ENCODE measurements at regions not wholly inside any gene's neighbourhood (a gene's known extent, or its start where the extent isn't known, plus 50 kb on each side); places are given as distances from the start of the nearest gene placed in this dataset.
A peak's percentile ranks its signal among the peaks of the same experiment; 100 is the strongest.
"Not testable (repeated sequence)": the region's sequence is repeated elsewhere in the genome, so short reads cannot be mapped to it uniquely, and the experiment has no call there.

DNA sequence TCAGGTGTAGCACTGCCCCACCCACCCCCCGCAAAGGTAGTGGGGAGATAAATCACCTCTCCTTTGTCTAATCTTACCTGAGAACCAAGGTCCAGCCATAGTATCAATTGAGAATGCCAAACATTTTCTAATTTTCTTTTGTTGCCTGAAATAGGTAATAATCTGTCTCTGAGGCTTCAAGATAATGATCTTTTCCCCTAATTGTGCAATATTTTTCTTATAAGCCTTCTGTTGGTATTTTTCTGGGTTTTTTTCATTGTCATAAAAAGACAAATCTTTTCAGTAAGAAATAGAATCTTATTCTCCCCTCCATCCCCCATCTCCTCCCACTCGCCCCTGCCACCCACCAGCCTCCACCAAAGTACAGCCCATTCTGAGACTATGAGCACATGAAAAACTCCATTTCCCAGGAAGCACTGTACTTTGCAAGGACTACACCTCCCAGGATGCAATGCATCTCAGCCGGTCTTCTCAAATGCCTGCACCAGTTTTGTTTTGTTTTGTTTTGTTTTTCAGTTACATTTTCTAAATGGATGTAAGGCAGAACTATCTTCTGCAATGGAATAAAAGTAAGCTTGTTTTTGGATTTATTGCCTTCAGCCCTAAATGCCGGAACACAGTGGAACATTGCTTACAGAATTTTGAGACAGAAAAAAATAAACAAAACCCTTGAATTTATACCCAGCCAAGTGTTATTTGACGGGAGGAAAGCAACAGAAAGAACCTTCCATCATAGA, 268.0 kb downstream of the TFAP2A start:
- Histone ChIP-seq H3K27ac (peak overlapping the region in 4 of 21 experiments; percentile 14 to 54 (median 44)), H3K4me3 (peak overlapping the region in 3 of 7 experiments; percentile 6 to 15 (median 10))

DNA sequence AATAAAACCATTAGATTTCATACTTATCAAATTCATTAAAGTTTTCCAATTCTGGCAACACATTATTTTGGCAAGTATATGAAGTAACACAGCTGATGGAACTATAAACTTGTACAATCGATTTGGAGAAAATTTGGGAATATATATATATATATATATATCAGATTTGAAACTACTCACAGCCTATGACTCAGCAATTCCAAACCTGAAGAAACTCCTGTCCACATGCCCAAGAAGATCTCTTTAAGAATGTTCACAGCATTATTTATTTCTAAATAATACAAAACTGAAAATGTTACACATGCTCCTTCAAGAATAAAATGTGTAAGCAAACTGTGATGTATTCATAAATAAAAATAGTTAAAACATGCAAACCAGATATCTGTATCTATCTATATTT, 270.1 kb downstream of the TFAP2A start:
- Histone ChIP-seq H3K4me3 (no peak overlapping the region), H3K27ac (no peak overlapping the region)

DNA sequence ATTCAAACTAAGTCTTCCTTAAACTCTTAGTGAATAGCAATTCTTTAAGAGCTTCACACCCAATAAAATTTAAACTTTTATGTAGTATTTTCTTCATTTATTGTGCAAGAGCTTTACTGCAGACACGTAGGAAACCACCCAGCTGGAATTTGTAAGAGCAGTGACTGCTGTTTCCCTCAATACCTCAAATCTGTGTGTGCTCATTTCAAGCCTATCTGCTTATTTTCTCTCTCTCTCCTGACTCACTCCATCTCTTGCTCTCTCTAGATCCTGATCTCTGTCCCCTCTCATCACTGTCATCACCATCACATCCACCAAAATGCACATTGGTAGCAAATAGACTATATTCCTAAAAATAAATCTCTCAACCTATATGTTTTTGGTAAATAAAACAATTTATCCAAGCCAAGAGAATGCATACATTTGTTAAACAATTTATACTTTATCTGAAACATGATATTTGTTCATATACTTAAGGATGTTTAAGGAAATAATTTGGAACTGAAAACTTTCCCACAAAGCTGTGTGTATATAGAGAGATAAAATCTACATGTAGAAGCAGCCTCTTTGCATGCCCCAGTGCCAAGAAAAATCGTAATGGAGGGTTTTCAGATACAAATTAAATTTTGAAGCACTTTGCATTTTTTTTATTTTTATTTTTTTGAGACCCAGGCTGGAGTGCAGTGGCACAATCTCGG, 273.0 kb downstream of the TFAP2A start:
- H3K27ac ChIP-seq = no peak overlapping the region
- no peak overlapping the region for H3K4me3 ChIP-seq

DNA sequence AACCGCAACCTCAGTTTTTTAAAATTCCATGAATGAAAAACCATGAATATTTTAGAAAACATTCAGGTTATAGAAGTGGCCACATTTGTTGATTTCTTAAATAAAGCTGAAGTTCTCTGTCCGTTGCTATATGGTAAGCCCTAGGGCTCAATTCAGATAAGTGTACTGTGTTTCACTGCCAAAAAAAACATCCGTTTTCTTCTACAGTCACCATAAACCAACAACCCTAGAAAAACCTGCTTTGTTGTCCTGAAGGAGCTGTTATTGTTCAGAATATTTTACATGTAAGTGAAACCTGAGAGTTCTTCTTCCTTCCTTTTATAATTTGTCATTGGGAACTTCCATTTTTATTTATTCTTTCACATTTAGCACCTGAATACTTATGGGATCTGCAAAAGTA, 274.1 kb downstream of the TFAP2A start:
- H3K27ac ChIP-seq = peak overlapping the region in 2 of 21 experiments; percentile 25 to 35
- no peak overlapping the region for H3K4me3 ChIP-seq

DNA sequence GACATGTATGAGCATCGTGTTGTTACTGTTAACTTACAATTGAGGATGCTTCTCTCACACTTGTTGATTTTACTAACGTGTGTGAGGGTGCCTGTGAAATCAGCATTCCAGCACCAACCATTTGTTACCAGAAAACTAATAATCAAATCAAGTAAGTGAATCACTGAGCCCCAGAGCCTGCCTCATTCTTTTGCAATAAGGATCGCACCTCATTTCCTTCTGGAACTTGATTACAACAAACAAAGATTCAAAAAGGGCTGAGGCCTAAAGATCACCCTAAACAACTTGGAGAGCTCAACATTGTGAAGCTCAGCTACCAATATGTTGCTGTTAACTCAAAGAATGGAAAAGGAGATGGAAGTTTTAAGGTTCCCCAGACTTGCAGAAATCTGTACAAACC, 274.7 kb downstream of the TFAP2A start:
- Histone ChIP-seq H3K4me3 (no peak overlapping the region), H3K27ac (peak overlapping the region in 3 of 21 experiments; percentile 25 to 55 (median 35))

DNA sequence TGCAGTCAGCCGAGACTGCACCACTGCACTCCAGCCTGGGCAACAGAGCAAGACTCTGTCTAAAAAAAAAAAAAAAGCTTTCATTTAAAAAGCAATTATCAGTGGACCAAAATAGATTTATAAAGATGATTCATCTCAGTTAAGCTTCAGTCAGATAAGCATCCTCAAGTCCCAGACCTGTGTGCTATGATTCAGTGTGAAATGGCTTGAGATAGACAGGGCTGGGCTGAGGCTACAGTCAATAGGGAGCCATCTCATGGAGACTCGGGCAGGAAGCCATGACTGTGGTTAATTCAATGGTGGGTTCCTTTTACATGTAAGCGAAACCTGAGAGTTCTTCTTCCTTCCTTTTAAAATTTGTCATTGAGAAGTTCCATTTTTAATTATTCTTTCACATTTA, 276.0 kb downstream of the TFAP2A start:
- no peak overlapping the region for H3K4me3 ChIP-seq
- peak overlapping the region in 2 of 21 experiments; percentile 35 to 37 for H3K27ac ChIP-seq

DNA sequence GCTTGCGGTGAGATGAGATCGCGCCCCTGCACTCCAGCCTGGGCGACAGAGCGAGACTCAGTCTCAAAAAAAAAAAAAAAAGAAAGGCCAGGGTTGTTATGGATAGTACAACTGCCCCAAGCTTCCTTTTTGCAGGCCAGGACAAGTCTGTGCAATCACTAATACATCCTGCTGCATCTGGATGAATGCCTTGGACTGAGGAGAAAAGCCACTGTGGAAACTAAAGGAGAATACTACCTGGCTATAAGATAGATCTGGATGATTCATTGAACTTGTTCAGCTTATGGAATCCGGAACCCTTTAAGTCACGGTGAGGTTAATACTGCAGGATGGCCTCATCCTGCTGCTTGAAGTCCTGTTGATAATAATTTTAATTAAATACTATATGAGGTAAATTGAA, 278.2 kb downstream of the TFAP2A start:
- H3K27ac ChIP-seq = no peak overlapping the region
- no peak overlapping the region for H3K4me3 ChIP-seq

DNA sequence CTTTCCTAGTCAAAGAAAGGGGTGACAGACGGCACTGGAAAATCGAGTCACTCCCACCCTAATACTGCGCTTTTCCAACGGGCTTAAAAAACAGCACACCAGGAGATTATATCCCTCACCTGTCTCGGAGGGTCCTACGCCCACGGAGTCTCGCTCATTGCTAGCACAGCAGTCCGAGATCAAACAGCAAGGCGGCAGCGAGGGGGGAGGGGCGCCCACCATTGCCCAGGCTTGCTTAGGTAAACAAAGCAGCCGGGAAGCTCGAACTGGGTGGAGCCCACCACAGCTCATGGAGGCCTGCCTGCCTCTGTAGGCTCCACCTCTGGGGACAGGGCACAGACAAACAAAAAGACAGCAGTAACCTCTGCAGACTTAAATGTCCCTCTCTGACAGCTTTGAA, 280.7 kb downstream of the TFAP2A start:
- not testable (repeated sequence) for H3K27ac ChIP-seq, H3K4me3 ChIP-seq

DNA sequence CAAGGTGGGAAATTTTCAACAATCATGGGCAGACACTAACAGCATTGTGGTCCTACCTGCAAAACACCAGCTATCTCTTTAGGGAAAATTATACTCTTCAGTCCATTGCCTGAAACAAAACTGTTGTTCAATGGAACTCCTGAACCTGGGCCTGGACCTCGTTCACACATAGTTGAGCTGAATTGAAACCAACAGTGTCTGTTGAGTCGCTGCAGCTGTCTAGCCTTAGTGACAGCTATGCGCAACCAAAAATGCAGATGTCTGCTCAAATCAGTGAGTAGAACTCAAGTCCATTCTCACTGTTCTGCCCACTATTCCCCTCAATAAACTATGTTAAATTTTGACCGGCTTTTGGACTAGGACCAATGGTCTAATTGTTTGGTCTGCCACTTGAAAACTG, 286.2 kb downstream of the TFAP2A start:
- Histone ChIP-seq H3K4me3 (no peak overlapping the region), H3K27ac (no peak overlapping the region)

DNA sequence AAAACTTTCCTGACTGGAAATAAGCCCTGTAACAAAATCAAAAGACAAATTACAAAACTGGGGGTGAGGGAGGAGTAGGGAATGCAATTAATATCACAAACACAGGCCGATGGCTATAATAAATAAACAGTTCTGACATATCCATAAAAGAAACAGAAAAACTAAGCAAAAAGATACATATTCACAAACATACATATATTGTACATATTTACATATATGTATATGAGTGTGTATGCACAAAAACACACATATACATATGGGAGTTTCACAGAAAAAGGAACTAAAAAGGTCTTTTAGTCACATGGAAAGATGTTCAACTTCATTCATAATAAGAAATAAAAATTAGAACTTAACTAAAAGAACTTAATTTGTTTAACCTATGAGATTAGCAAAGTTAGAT, 292.7 kb downstream of the TFAP2A start:
- Histone ChIP-seq H3K4me3 (no peak overlapping the region), H3K27ac (no peak overlapping the region)

DNA sequence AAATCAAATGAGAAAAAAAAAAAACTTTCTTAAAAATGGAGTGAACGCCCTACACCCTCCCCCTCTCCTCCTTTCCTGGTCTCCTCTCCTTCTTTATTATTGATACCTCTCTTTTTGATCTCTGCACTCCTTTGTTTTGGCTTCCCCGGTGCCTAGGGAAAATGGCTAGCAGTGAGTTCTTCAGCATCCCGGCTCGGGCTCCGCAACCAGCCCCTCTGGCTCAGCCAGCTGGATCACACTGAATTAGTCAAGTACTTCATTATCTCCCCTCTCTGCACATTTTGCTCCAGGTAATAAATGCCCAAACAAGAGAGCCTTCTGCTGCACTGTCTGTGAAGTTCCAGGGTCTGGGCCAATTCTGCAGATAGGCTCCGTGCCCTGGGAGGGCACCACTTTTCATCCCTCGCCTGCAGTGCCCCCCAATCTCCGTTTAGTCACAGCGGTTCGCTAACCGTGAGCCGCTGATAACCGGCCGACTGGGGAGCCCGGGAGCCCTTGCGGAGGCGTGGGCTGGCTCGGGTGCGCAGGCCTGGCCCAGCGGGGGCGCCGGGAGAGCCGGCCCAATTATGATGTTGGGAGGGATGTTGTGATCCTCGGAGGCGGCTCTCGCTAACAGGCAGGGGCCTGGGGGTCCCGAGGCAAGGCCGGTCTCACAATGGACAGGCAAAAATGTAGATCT, 301.9 kb downstream of the TFAP2A start:
- Histone ChIP-seq H3K27ac (no peak overlapping the region), H3K4me3 (no peak overlapping the region)

DNA sequence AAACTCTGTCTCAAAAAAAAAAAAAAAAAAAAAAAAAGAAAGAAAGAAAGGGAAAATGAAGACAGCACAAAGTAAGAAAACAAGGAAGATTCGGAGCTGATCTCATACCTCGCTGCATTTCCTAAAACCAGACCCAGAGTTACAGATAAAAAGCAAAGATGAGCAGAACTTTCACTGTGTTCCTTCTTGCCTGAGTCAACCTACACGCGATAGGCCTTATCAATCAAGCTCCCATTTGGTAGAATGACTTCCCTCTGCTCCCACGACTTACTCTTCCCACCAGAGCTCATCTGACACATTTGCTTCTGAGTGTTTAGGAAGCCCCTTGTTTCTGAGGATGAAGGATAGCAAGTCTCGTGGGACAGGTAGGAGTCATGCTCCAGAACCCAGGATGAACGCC, 302.9 kb downstream of the TFAP2A start:
- no peak overlapping the region for H3K4me3 ChIP-seq
- no peak overlapping the region for H3K27ac ChIP-seq

DNA sequence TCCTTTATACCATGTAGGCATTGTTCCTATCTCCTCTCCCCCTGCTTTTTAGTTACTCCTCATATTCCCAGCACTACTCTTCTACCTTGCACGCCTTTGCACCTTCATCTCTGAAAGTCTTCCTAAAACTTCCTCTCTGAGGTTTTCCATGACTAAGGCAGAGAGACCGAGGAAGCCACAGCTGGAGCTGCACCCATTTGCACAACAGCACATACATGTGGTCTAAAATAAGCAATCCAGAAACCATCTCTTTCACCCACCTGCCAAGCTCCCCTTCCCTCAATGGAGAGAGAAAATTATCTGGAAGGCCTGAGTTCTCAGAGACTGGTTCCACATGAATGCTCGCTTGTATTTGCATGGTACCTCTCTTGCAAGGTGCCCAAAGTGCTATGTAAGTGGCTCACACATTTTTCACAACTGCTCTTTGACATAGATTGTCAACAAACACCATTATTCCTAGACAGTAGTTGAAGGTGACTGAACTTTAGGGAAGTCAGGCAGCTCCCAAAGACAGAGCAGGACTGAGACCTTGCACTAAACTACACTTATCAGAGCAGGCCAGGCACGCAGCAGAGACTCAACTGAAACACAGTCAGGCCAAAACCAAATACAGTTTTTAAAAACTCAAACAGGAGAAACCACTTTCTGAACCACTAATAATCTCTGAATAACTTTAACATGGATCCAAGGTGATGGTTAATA, 313.2 kb downstream of the TFAP2A start:
- Histone ChIP-seq H3K27ac (peak overlapping the region in 4 of 21 experiments; percentile 5 to 57 (median 20)), H3K4me3 (no peak overlapping the region)

DNA sequence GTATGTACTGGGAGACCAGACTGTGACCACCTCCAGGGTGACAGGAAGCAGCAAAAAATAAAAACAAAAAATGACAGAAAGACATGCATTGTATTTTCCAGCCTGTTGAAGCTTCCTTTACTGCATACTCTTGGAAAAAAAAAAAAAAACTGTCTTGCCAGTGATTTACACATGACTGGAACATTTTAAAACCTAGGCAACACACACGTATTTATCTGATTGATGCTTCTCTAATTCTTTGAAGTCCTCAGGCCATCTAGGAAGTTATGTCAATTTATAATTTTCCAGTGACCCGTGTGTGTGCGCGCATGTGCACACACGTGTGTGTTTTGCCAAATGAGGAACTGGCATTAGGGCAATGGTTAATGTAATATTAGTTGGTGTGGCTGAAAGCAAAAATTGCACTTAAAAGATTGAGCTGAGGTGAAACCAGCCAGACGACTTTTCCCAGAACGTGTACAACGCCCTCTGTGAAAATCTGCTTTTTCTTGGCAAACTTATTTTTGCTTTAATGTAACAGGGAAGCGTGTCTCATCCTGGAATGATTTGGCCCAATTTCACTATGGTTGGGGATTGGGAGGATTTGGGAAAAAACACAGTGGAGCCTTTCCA, 315.2 kb downstream of the TFAP2A start:
- Histone ChIP-seq H3K4me3 (peak overlapping the region in 3 of 7 experiments; percentile 2 to 34 (median 25)), H3K27ac (peak overlapping the region in 18 of 21 experiments; percentile 24 to 84 (median 72))

DNA sequence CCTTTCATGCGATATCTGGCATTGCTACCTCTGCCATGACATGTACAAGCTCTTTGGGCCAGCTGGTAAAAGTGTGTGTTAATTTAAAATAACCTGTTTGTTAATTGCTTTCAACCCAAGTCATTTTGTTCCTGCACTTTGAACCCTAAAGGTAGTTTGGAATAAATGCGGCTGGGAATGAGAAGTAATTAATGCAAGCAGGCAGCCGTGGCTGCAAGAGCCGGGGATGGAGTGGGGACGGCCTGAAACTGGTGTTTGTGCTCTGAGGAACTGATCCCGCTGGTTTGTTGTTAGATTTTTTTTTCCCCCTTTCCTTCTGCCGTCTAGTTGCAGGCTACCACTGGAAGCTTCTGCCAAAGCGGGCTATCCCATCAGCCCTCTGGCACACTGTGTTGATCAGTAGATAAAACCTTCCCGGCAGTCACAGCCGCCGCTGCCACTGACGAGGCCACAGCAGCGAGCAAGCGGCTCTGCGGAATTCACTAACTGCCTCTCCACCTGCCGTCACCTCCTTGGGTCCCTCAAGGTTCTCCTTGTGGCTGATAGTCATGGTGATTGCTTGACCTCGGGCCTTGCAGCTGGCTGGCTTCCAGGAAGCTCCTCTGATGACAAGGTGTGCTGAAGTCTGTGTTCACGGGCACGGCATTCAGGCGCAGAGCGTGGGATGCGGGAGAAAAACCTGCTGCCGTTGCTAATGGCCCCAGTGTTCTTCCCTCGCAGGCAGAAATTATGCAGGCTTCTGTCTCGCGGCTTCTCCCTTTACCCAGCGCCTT, 315.9 kb downstream of the TFAP2A start:
- Histone ChIP-seq H3K27ac (peak overlapping the region in 20 of 21 experiments; percentile 12 to 84 (median 70)), H3K4me3 (peak overlapping the region in 3 of 7 experiments; percentile 2 to 34 (median 25))

DNA sequence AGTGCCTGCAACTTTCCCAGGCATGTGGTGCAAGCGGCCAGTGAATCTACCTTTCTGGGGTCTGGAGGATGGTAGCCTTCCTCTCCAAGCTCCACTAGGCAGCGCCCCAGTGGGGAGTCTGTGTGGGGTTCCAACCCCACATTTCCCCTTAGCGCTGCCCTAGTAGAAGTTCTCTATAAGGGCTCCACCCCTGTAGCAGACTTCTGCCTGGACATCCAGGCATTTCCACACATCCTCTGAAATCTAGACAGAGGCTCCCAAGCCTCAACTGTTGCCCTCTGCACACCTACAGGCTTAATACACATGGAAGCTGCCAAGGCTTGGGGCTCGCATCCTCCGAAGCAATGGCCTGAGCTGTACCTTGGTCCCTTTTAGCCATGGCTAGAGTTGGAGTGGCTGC, 321.6 kb downstream of the TFAP2A start:
- Histone ChIP-seq H3K27ac (no peak overlapping the region), H3K4me3 (no peak overlapping the region)

DNA sequence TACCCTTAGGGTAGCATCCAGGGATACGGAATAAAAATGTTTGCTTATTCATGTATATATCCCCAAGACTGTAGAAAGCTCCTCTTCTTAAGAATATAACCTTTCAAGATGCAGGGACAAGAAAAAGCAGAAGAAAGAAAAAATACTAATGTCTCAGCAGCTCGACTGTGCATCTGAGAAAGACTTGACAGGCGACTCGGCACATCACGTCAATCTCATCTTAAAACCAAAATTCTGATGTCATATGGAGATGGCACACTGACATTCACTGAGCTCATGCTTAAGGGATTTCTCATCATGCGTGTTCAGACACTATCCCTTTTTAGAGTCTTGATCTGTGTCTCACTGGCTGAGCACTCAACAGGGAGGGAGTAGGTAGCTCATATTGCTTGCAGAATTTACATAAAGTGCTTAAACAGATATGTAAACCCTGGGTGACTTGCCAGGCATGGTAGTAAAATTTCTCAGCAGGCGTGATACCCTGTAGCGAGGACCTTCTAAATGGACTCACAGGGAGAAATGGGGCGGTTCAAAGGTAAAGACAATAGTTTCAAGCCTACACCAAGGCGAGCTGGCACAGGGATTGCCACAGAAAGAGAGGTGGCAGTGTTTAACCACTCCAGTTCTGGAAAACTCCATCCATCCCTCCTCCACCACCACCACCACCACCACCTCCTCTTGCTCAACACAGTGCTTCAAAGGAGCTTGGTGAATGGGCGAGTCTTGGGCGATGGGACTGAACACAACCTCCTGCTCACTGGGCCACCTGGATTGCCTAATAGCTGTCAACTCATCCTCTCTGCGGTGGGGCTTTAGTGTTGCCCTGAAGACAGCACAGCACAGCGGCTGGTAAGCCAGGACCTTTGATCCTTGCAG, 330.5 kb downstream of the TFAP2A start:
- no peak overlapping the region for H3K4me3 ChIP-seq

DNA sequence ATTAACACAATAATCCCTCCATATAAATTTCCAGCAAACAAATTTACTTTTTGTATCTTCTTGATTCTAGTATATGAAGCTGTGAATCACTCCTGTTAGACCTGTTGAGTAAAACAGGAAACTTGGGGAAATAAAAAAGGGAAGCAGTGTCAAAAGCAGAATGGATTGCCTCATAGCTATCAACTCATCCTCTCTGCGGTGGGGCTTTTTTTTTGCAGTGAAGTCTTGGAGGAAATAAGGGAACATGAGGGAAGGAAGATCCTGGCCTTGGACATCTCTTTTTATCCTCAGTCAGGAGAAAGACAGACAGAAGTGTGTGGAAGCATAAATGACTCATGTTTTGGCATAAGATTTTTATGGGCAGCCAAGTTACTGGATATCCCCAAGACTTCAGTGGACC, 332.5 kb downstream of the TFAP2A start:
- Histone ChIP-seq H3K27ac (peak overlapping the region in 2 of 21 experiments; percentile 20 to 24), H3K4me3 (no peak overlapping the region)

More for the DNA sequence above, 330.5 kb downstream of the TFAP2A start:
- peak overlapping the region in 7 of 21 experiments; percentile 20 to 63 (median 55) for H3K27ac ChIP-seq

Measured in skin epidermis (tissue), 12 donors.